C1 segment of cervical spinal cord (tissue), 14 donors: ENCODE measurements at regions not wholly inside any gene's neighbourhood (a gene's known extent, or its start where the extent isn't known, plus 50 kb on each side); places are given as distances from the start of the nearest gene placed in this dataset.

Experiments
- DNase-seq, 14 donors: peaks; one replicate each; lab custom pipeline; 2025; lab: John Stamatoyannopoulos, UW

DNA sequence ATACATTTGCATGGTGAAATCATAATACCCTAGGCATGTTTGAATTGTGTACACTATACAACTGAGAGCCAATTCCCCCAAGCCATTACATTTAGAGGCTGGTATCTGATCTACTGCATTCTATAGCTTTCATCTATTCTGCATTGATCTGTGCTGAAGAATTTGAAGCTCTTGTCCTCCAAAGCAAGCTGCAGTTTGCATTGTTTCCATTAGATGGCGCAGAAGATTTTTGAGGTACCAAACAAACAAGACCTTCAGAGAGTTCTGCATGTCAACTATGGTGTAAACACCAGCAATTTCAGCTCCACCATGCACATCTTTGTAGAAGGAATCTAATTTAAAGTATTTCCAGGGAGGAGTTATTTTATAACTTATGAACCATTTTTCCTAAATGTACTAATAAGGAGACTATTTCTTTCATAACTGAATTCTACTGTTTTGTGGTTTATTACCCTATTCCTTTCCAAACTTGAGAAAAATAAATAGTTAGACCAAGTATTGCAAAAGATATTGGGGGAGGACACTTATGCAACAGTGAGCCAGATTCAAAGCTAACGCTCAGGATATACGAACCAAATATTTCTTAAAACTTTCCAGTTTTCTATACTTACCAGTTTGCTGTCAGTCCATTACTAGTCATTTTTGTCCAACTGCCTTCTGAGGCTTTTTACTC is 761.8 kb upstream of the ACVR2A start:
- DNase-seq = peak in 10 of 14 donors; percentile 1 to 50 (median 20)

DNA sequence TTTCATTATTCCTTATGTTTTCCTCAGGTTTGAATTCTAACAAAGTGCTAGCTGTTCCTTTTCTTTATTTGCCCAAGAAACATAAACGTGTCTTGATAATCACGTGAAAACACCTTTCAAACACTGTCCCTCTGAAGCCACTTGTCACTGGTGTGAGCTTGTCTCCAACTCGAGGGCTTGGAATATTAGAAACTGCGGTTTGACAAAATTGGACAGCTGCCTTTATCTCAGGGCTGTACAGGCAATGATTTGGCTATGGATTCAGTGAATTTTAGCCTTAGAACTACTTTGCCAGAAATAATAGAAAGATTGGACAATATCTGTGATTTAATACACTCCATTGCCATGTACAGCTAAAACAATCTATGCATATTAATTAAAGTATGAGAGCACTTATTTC is 763.0 kb upstream of the ACVR2A start:
- no peak for DNase-seq

DNA sequence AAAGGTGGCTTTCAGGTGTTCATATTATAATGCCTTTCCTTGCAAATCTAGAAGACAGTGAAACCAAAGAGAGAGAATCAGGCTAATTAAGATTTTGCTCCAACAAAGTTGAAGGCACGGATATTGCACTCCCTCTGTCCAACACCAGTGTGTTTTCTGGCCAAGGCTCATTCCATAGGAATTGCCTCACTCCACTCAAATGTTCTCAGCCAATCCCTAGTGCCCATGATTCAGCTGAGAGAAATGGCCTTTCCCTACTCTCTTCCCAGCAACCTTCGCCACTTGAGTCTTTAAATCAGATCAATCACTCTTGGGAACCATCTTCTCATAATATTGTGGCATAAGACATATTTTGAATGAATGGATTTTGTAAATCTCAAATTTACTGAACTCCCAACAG is 768.2 kb upstream of the ACVR2A start:
- no peak for DNase-seq

DNA sequence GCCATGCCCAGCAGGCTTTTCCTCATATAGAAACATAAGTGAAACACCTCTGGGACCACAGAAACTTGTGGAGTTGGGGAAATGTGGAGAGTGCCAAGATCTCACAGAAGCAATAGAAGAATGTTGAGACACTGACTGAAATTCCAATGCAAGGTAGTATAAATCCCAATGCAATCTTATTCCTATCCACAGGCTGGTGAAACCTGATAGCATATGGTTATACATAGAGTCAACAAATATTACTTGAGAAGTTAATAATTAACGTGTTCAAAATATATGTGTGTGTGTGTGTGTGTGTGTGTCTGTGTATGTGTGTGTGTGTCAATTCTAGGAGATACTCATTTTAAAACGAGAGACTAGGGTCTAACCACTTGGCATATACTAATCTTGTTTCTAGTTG is 776.8 kb upstream of the ACVR2A start:
- no peak for DNase-seq

DNA sequence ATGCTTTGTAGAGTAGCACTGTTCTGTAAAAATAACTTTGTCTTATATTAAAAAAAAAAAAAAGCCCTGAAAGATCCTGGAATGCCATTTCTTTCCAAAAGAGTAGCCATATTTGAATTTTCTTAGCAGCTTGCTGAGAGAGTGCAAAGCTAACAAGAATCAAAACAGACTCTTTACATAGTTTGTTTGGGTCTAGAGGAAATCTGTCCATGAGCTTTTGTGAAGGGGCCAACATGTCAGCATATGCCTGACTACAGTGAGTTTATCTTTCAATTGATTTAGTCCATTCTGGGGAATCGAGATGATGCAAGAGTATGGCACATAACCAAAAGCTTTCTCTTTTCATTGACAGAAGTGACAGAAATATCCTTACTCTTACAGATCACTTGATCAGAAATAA is 777.7 kb upstream of the ACVR2A start:
- no peak for DNase-seq

DNA sequence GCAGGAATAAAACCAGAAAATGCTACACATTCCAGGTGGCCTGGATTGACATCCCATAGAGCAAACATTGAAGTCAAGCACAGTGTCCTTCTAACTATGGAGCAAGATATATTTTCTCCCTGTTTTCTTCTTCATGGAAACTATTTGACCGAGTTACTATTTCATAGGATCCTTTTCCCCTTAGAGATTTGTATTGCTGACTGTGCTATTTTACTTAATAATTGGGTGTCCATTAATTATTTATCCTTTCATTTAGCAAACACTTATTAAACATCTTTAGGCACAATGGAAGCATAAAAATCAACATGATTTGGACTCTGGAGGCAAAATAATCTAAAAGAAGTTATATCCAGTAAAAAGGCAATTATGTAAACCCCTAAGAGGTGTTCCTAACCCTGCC is 782.8 kb upstream of the ACVR2A start:
- DNase-seq = no peak

DNA sequence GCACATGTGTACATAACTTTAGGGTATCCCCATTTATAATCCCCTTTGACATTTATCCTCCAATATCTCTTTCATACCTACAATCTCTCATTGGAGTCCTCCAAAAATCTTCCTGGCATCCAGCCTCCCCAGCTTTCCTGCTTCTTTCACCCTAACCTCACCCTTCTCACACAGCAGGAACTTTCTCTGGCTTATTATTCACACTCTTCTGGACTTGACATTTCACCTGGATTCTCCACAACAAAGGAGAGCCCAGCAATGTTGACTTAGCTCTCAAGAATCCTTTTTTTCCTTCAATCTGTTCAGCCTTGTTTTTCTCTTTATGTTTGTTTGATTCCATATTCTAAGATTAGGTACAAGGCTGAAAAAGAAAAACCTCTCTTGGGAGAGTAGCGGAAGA is 783.6 kb upstream of the ACVR2A start:
- no peak for DNase-seq

DNA sequence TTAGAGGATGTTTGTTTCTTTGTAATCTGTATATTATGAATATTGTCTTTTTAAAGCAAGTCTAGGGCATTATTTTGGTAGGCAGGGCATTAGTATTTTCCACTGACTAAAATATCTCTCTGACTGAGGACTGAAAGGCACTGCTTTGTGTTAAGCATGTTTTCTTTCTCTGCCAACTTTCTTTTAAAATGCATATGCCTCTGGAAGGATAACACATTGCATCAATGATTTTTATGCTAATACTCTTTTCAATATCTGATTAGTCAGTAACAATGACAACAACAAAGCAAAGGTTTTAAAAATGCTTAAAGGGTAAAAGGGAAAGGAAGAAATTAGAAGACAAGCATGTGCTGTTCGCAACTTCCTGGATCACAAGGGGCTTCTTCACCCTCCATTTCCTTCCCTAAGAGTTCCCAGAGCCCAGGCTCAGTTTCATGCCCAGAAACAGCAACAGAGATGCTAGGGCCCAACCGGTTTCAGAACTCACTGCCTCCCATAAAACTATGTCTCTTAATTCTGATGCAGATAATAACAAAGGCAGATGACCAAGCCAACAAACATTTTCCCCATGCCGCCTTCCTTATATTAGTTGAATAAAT is 786.8 kb upstream of the ACVR2A start:
- no peak for DNase-seq

DNA sequence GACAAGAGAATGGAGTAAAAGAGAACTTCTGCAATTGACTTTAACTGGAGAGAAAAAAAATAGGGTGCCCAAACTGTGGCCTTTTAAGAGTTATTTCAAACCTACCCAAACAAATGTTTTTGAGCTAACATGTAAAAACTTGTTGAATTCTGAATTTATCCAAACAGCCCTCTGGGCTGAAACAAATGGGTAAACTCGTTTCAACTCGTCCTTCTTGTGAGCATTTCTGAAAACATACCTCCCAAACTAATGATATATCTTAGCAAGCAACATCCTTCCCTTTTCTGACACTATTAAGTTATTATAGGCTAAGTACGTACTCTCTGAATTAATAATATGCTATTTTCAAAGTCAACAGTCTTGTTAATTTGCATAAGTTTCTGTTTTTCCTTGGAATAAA is 793.0 kb upstream of the ACVR2A start:
- no peak for DNase-seq

DNA sequence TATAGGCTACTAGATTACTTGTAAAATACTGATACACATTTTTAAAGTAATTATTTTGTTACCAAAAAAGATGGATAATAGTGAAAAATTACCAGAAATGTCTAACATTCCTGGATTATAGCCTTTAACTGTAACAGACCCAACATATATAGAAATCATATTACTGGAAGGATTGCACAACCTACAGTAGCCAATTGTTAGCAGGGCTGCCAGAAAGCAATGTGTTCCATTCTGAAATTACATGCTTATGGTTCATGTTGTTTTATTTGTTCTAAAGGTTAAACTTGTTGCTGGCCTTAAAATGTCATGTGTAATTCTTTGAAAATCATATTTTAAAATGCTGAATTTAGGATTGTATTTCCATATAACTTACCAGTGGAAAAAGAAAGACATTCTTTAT is 793.6 kb upstream of the ACVR2A start:
- DNase-seq = no peak

DNA sequence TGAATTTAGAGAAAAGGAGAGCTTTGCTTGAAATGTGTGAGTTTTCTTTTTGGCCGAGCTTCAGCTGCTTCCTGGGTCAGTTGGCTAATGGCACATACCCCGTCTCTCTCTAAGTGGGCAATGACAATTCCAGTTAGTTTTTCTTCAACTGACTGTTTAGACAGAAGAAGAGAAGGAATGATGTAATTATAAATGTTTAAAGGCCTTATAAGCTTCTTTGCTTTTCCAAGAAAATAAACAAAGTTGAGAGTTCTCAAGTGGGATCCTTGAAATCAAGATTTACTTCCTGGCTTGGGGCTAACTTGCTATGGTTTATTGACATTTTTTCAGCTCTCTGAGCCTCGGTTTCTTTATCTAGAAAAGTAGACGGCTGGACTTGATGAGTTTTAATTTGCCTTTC is 794.9 kb upstream of the ACVR2A start:
- DNase-seq = no peak

DNA sequence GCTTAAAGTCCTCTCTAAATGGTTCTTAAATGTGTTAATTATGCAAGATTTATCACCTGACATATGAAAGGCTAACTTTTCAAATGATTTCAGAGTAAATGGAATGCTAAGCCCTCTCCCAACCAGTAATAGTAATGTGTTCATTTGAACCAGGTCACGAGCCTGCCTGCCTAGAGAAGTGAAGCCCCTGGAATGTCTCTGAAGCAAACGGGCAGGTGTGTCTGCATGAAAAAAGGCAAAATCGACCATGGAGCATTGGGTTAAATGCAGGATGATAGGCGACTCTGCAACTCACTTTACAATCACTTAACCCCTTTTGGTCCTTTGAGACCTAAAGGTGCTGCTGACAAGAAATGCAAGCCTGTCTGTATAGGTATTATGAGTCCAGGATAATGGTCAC is 798.4 kb upstream of the ACVR2A start:
- DNase-seq = no peak

DNA sequence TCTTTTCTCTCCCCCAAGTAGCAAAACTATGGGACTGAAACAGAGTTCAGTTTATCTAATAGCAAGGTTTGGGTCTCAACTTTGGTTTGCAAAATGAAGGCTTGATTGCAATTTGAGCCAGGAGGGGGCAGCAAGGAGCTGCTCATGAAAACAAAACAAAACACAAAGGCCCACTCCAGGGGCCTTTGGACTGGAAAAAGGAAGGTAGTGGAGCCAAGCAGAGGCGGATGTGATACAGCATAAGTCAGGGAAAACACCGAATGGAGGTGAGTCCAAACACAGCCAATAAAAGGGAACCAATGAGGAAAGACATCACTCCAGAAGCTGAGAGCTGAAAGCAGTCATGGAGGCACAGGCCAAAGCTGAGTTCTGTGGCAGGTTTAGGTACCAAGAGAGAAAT is 799.7 kb upstream of the ACVR2A start:
- peak in 8 of 14 donors; percentile 0 to 41 (median 17) for DNase-seq

DNA sequence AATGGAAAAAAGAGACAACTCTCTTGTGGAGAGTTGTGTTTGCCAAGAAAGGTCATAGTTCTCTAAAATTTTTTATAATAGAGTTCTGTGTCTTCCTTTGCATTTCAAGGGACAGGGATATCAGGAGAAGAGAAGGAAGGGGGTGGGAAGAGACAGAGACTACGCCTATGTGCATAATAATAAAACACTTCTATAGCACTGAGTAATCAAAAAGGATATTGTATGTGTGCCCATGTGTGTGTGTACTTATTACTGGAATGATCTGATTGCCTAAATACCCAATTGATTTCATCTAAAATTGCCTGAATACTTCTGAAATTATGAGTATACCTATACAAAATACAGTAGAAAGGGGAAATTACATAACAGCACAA is 803.7 kb upstream of the ACVR2A start:
- DNase-seq = no peak

DNA sequence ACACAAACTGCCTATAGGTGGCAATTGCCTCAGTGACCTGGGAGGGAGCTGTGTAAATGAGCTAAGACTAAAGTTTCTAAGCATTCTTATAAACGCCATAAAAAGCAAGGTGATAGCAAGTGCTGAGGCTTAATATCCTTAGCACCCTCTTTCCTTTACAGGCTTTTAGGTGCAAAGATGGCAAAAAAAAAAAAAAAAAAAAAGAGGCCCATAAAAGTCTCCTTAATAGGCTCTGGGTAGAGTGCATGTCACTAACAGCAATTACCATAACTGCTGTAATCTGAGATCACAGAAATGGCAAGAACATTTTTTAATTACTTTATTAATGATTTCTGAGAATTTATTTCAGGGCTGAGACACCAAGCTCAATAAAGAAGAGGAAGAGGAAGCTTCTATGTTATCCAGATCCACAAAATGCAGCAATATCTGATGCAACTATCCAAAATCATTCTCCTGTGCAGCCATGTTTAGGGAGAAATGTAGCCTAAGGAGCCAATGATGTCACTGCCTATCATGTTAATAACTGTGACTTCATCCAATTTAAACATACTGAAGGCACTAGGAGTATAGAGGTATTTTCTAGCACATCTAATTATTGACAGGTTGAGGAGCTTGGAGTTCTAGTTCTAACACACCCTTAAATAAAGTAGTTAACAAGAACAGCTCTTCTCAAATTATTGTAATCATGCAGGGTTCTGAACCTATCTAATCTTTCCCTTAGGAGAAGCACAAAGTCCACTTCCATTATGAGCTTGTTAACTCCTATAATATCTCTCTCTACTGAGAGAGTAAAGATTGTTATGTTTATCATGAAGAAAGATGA is 804.3 kb upstream of the ACVR2A start:
- no peak for DNase-seq

DNA sequence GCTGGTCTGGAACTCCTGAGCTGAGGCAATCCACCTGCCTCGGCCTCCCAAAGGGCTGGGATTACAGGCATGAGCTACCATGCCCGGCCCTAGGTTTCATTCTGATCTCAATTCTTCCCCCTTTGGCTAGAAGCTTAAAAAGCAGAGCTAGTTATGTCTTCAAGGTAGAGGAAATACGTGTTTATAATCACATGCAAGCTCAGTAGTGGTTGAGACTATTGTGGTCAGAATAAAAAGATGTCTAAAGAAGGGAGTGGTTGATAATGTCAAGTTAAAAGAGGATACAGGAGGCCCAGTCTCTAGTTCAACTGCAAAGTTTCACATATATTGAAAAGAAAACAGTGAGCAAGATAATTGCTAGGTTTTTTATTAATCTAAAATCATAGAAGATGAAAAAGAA is 807.8 kb upstream of the ACVR2A start:
- DNase-seq = no peak

DNA sequence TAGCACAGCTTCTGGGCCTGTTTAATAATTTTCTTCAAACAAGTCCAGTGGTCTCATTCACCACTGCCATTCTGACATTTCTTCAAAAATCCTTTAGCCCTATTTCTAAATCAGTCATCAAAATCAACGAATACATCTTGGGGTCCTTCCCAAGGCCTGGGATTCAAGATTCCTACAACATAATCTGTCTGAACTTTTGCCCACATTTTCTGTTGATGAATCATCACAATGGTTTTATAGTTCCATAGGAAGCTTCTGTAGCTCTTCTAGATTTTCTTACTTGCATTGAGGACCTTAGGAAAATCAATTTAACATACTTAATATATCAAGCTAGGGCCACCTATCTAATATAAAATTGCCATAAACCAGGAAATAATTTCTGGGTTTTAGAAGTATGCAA is 811.8 kb upstream of the ACVR2A start:
- DNase-seq = no peak

DNA sequence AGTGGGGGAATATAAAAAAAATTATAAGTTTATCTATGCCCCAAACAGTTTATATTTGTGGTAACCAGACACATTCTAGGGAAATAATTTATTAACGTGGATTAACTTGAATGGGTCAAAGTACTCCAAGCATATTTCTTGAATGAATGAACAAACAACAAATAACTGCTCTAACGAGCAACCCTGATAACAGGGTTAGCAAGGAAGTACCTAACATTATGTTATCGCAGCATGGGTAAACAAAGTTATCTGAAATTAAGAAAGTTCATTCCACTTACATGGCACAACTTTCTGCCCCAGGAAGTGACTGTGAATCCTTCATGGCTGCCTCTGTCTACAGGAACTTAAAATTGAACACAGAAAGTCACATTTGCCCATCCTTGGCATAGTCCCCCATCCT is 812.9 kb upstream of the ACVR2A start:
- no peak for DNase-seq

DNA sequence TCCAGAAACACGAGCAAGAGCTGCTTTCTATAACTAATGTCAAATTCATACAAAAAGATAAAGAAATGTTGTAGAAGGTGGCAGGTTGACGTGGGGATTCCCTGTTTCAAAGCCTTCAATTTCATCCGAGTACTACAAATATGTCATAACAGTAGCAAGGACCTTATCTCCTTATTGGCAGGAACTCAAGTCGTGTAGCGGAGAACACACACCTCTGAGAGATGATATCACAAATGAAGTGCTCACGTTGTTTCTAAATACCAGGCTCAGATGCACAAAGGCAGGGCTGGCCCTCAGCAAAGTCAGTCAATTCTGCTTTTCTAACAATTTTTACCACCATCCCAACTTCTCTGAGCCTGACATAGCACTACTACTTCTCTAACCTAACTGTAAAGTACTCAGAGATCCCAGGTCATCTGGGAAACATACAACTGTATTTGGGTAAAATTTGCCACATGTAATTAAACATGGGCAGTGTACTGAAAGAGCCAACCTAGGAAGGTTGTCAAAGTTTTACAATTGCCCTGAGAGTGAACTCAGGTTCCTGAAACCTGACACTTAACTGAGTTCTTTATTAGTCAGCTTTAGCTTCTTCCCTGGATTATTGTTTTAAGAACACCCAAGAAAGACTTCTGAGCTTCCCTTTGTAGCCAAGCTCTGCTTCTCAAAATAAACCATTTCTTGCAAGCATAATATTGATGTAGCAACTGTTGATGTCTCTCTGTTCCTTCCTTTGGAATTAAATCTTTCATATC is 813.7 kb upstream of the ACVR2A start:
- DNase-seq = no peak

DNA sequence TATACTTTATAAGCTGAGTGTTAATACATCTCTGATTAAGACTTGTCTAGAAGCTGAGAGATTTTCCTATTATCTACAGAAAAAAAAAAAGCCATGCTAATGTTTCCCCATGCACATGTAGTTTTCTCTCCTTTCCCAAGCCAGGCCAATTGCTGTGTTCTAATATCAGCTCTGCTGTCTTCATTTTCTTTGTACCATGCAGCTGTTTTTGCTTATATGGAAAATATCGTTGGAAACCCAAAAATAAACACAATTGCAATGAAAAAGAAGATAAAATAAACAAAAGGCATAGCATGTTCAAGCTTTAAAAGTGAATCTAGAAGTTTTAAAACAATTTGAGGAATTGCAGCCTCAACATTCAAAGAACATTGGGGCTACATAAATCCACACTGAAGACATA is 817.4 kb upstream of the ACVR2A start:
- no peak for DNase-seq

DNA sequence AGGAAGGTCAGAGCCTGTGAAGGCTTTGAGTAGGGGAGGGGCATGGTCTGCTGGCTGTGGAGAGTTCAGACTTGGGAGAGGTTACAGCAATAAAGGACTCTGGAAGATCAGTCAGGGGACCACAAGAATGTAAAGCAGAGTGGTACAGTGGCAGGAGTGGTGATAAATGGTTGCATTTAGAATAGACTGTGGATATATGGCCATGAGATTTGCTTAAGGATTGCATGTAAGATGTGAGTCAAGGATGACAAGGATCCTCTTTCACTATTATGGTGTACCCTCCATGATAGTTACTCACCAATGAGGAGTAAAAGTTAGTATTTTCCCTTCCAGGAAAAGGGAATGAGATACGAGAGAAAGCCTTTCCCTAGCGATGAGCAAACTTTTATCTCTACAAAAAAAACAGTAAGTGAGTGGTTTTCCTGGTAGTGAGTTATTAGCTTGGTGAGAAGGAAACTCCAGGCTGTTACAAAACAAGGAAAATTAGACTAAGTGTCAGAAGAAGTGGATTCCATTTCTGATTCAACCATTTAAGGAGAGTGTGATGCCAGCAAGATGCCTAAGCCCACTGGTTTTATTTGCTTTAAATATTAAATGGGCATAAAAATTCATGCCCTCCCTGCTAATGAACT is 818.0 kb upstream of the ACVR2A start:
- no peak for DNase-seq
